Skeletal muscle tissue (tissue), 3 donors: ENCODE measurements at regions not wholly inside any gene's neighbourhood (a gene's known extent, or its start where the extent isn't known, plus 50 kb on each side); places are given as distances from the start of the nearest gene placed in this dataset.
"Not testable (repeated sequence)": the region's sequence is repeated elsewhere in the genome, so short reads cannot be mapped to it uniquely, and the experiment has no call there.

Experiments used
- H3K27ac ChIP-seq: one replicate; pipeline ENCODE4 v1.7.0; 2013; ENCODE audit warnings: mild to moderate bottlenecking, low read depth, low read length, inconsistent platforms
- H3K27me3 ChIP-seq, 3 donors: one replicate each; pipeline ENCODE4 v1.7.0; 2013; ENCODE audit warnings: low read length in 3 of 3; ENCODE audit not compliant: control insufficient read depth in 3 of 3, insufficient read depth in 3 of 3
- H3K36me3 ChIP-seq, 3 donors: one replicate each; pipeline ENCODE4 v1.7.0; 2013; ENCODE audit warnings: low read length in 3 of 3; ENCODE audit not compliant: control insufficient read depth in 3 of 3, insufficient read depth in 3 of 3
- H3K4me1 ChIP-seq, 3 donors: one replicate each; pipeline ENCODE4 v1.7.0; 2013; ENCODE audit warnings: low read length in 3 of 3, mild to moderate bottlenecking in 3 of 3; ENCODE audit not compliant: control insufficient read depth in 3 of 3, insufficient read depth in 3 of 3
- H3K4me3 ChIP-seq, 3 donors: one replicate each; pipeline ENCODE4 v1.7.0; 2013; ENCODE audit warnings: low read length in 3 of 3
- H3K9ac ChIP-seq, 3 donors: one replicate each; pipeline ENCODE4 v1.7.0; 2013; ENCODE audit warnings: low read length in 3 of 3, mild to moderate bottlenecking in 3 of 3, moderate library complexity in 2 of 3, low read depth in 1 of 3
- H3K9me3 ChIP-seq, 3 donors: one replicate each; pipeline ENCODE4 v1.7.0; 2013; ENCODE audit warnings: low read length in 3 of 3; ENCODE audit not compliant: control insufficient read depth in 3 of 3
- donor health status: Osteomylitis.

- Histone ChIP-seq H3K27ac (no peak overlapping the region), H3K4me3 (no peak overlapping the region), H3K4me1 (no peaks in the 10 kb centered on the region), H3K9ac (no peak overlapping the region), H3K36me3 (no peaks in the 10 kb centered on the region), H3K9me3 (no peaks in the 10 kb centered on the region), H3K27me3 (no peaks in the 10 kb centered on the region)
These were observed 385.4 kb upstream of the ANKRD30A start for GRCh38 chr10:36739884-36740445.

- no peaks in the 10 kb centered on the region for H3K9me3 ChIP-seq
- no peaks in the 10 kb centered on the region for H3K4me1 ChIP-seq
- no peak overlapping the region for H3K4me3 ChIP-seq
- no peaks in the 10 kb centered on the region for H3K36me3 ChIP-seq
- H3K27me3 ChIP-seq = no peaks in the 10 kb centered on the region
- no peak overlapping the region for H3K27ac ChIP-seq
- H3K9ac ChIP-seq = no peak overlapping the region
These were observed 386.5 kb upstream of the ANKRD30A start for GRCh38 chr10:36738738-36739431.

- H3K9me3 ChIP-seq = no peaks in the 10 kb centered on the region
These were observed 389.1 kb upstream of the ANKRD30A start for GRCh38 chr10:36736311-36736710.

GRCh38 chr10:36734590-36734989 is 390.8 kb upstream of the ANKRD30A start:
- not testable (repeated sequence) for H3K9ac ChIP-seq

More at GRCh38 chr10:36736311-36736710, 389.1 kb upstream of the ANKRD30A start:
- H3K27me3 ChIP-seq = no peaks in the 10 kb centered on the region
- H3K36me3 ChIP-seq = no peaks in the 10 kb centered on the region
- H3K27ac ChIP-seq = no peak overlapping the region
- no peak overlapping the region for H3K9ac ChIP-seq
- H3K4me1 ChIP-seq = no peaks in the 10 kb centered on the region
- H3K4me3 ChIP-seq = no peak overlapping the region

GRCh38 chr10:36730316-36730715 is 395.1 kb upstream of the ANKRD30A start:
- Histone ChIP-seq H3K4me1 (peaks cover 0 to 3% (median under 1%) of the 10 kb centered on the region in 3 donors), H3K4me3 (no peak overlapping the region), H3K27ac (no peak overlapping the region), H3K9ac (no peak overlapping the region), H3K27me3 (no peaks in the 10 kb centered on the region), H3K9me3 (no peaks in the 10 kb centered on the region), H3K36me3 (no peaks in the 10 kb centered on the region)

More at GRCh38 chr10:36734590-36734989, 390.8 kb upstream of the ANKRD30A start:
- not testable (repeated sequence) for H3K9me3 ChIP-seq, H3K4me3 ChIP-seq, H3K27ac ChIP-seq, H3K4me1 ChIP-seq, H3K36me3 ChIP-seq, H3K27me3 ChIP-seq

GRCh38 chr10:36728626-36729025 is 396.8 kb upstream of the ANKRD30A start:
- Histone ChIP-seq H3K9ac (no peak overlapping the region), H3K4me1 (peaks cover 0 to 8% (median 3%) of the 10 kb centered on the region in 3 donors), H3K9me3 (no peaks in the 10 kb centered on the region), H3K27me3 (no peaks in the 10 kb centered on the region), H3K27ac (no peak overlapping the region), H3K36me3 (no peaks in the 10 kb centered on the region), H3K4me3 (no peak overlapping the region)

- no peak overlapping the region for H3K4me3 ChIP-seq
- H3K27me3 ChIP-seq = no peaks in the 10 kb centered on the region
- H3K9me3 ChIP-seq = no peaks in the 10 kb centered on the region
- peaks cover 0 to 8% (median 3%) of the 10 kb centered on the region in 3 donors for H3K4me1 ChIP-seq
- no peaks in the 10 kb centered on the region for H3K36me3 ChIP-seq
- H3K9ac ChIP-seq = no peak overlapping the region
- no peak overlapping the region for H3K27ac ChIP-seq
These were observed 399.5 kb upstream of the ANKRD30A start for GRCh38 chr10:36725581-36726520.

- no peaks in the 10 kb centered on the region for H3K36me3 ChIP-seq
- H3K27me3 ChIP-seq = no peaks in the 10 kb centered on the region
- H3K9ac ChIP-seq = no peak overlapping the region
- H3K4me1 ChIP-seq = peaks cover 0 to 8% (median 3%) of the 10 kb centered on the region in 3 donors
- no peaks in the 10 kb centered on the region for H3K9me3 ChIP-seq
- no peak overlapping the region for H3K27ac ChIP-seq
- no peak overlapping the region for H3K4me3 ChIP-seq
These were observed 402.6 kb upstream of the ANKRD30A start for GRCh38 chr10:36722777-36723176.

GRCh38 chr10:36721871-36722270 is 403.5 kb upstream of the ANKRD30A start:
- H3K27me3 ChIP-seq = no peaks in the 10 kb centered on the region
- H3K27ac ChIP-seq = no peak overlapping the region
- H3K4me3 ChIP-seq = no peak overlapping the region

GRCh38 chr10:36720895-36721294 is 404.5 kb upstream of the ANKRD30A start:
- Histone ChIP-seq H3K4me1 (peaks cover 0 to 8% (median 3%) of the 10 kb centered on the region in 3 donors), H3K27ac (no peak overlapping the region), H3K4me3 (no peak overlapping the region), H3K9ac (no peak overlapping the region), H3K36me3 (no peaks in the 10 kb centered on the region), H3K9me3 (no peaks in the 10 kb centered on the region), H3K27me3 (no peaks in the 10 kb centered on the region)

More at GRCh38 chr10:36721871-36722270, 403.5 kb upstream of the ANKRD30A start:
- Histone ChIP-seq H3K4me1 (peaks cover 0 to 8% (median 3%) of the 10 kb centered on the region in 3 donors), H3K9ac (no peak overlapping the region), H3K36me3 (no peaks in the 10 kb centered on the region), H3K9me3 (no peaks in the 10 kb centered on the region)
